H1 (cell line): ENCODE measurements at regions not wholly inside any gene's neighbourhood (a gene's known extent, or its start where the extent isn't known, plus 50 kb on each side); places are given as distances from the start of the nearest gene placed in this dataset.

ENCODE experiments used
- CTCF ChIA-PET: fragments of 300-600 bp; sonication (Branson Sonifier 250); formaldehyde crosslinking; loops from one replicate; lab custom pipeline; 2021; ENCODE audit not compliant: partially characterized antibody; lab: Charles Lee
- POLR2A ChIA-PET: fragments of 300-600 bp; sonication (Branson Sonifier 250); formaldehyde crosslinking; loops from one replicate; lab custom pipeline; 2021; ENCODE audit warnings: inconsistent platforms; ENCODE audit not compliant: partially characterized antibody; lab: Charles Lee
- DNase-seq, 2 experiments: peaks; one replicate each; pipeline versions ENCODE4 v3.0.0 to v3.0.0-alpha.2; 2010 to 2022; ENCODE audit warnings: low spot score in 2 of 2, low read depth in 1 of 2, mixed read lengths in 1 of 2
- FAIRE-seq: peaks from 2 replicates; lab custom pipeline; 2011; peaks lifted over from hg19 to GRCh38; lab: Jason Lieb, UNC
- H2AFZ ChIP-seq: 2 replicates; pipeline ENCODE4 v1.8.1; 2012; ENCODE audit warnings: low read length, inconsistent platforms
- H2AK5ac ChIP-seq: 2 replicates; pipeline ENCODE4 v1.6.1; 2013; ENCODE audit warnings: low read depth, low read length
- H2BK120ac ChIP-seq: replicated peaks from 2 replicates; pipeline ENCODE3; 2013; ENCODE audit warnings: low read depth, low read length, inconsistent platforms
- H2BK12ac ChIP-seq: 2 replicates; pipeline ENCODE4 v1.6.1; 2013; ENCODE audit warnings: low read depth, low read length
- H2BK15ac ChIP-seq: 2 replicates; pipeline ENCODE4 v1.6.1; 2013; ENCODE audit warnings: low read length
- H2BK20ac ChIP-seq: 2 replicates; pipeline ENCODE4 v1.6.1; 2013; ENCODE audit warnings: low read length
- H2BK5ac ChIP-seq: 2 replicates; pipeline ENCODE4 v1.6.1; 2013; ENCODE audit warnings: low read depth, low read length
- H3K14ac ChIP-seq: 2 replicates; pipeline ENCODE4 v1.6.1; 2013; ENCODE audit warnings: inconsistent platforms; ENCODE audit not compliant: insufficient read length
- H3K18ac ChIP-seq: 2 replicates; pipeline ENCODE4 v1.6.1; 2013; ENCODE audit warnings: low read length; ENCODE audit errors: extremely low read depth
- H3K23ac ChIP-seq: 2 replicates; pipeline ENCODE4 v1.6.1; 2013; ENCODE audit warnings: inconsistent platforms; ENCODE audit not compliant: insufficient read length
- H3K23me2 ChIP-seq: 2 replicates; pipeline ENCODE4 v1.6.1; 2013; ENCODE audit warnings: low read depth, low read length
- H3K27ac ChIP-seq: 2 replicates; pipeline ENCODE4 v1.6.1; 2011; ENCODE audit warnings: low read depth, low read length, inconsistent platforms
- H3K27me3 ChIP-seq, 4 experiments: replicated peaks in 1 of 4; 1 replicate in 1 of 4; 2 replicates in 3 of 4; pipeline versions ENCODE4 v1.6.1 to v1.8.1; 2011 to 2013; ENCODE audit warnings: low read length in 3 of 4, mild to moderate bottlenecking in 3 of 4, inconsistent platforms in 2 of 4, mixed read lengths in 2 of 4, moderate library complexity in 1 of 4; ENCODE audit not compliant: control insufficient read depth in 3 of 4, insufficient read depth in 3 of 4; ENCODE audit errors: extremely low read depth in 1 of 4
- H3K36me3 ChIP-seq, 4 experiments: 2 replicates each; pipeline versions ENCODE4 v1.6.1 to v1.8.1; 2011 to 2013; ENCODE audit warnings: mild to moderate bottlenecking in 4 of 4, low read length in 3 of 4, moderate library complexity in 2 of 4, control low read depth in 1 of 4, inconsistent platforms in 1 of 4; ENCODE audit not compliant: insufficient read depth in 4 of 4, control insufficient read depth in 2 of 4
- H3K4ac ChIP-seq: replicated peaks from 2 replicates; pipeline ENCODE3; 2013; ENCODE audit warnings: low read length, low read depth, mixed read lengths, inconsistent platforms; ENCODE audit not compliant: insufficient read length
- H3K4me1 ChIP-seq, 4 experiments: replicated peaks in 1 of 4; 1 replicate in 1 of 4; 2 replicates in 3 of 4; pipeline versions ENCODE4 v1.6.1 to v1.8.1; 2011 to 2013; ENCODE audit warnings: low read length in 3 of 4, inconsistent platforms in 2 of 4, mixed read lengths in 1 of 4; ENCODE audit not compliant: insufficient read depth in 4 of 4, control insufficient read depth in 3 of 4
- H3K4me2 ChIP-seq, 2 experiments: 2 replicates each; pipeline versions ENCODE4 v1.6.1 to v1.8.1; 2011 to 2013; ENCODE audit warnings: low read depth in 2 of 2, low read length in 2 of 2, control low read depth in 1 of 2, inconsistent platforms in 1 of 2, mild to moderate bottlenecking in 1 of 2; ENCODE audit not compliant: insufficient read depth in 1 of 2
- H3K4me3 ChIP-seq, 4 experiments: fragments of 200-600, 300-600 bp in 1 of 4; sonication (generic), shearing (Covaris generic), sonication (Bioruptor Twin) in 1 of 4; 2 replicates each; pipeline versions ENCODE4 v1.5.1 to v1.8.1; 2011 to 2016; ENCODE audit warnings: low read length in 4 of 4, low read depth in 3 of 4, control low read depth in 2 of 4, inconsistent platforms in 2 of 4, mild to moderate bottlenecking in 2 of 4, mixed read lengths in 1 of 4, moderate library complexity in 1 of 4; ENCODE audit not compliant: insufficient read depth in 2 of 4; ENCODE audit errors: extremely low read depth in 1 of 4
- H3K56ac ChIP-seq: replicated peaks from 2 replicates; pipeline ENCODE3; 2013; ENCODE audit warnings: low read depth, mild to moderate bottlenecking, mixed read lengths, low read length, inconsistent platforms; ENCODE audit not compliant: insufficient read length
- H3K79me1 ChIP-seq: 2 replicates; pipeline ENCODE4 v1.6.1; 2013; ENCODE audit warnings: low read depth, low read length, control low read depth
- H3K79me2 ChIP-seq, 2 experiments: 2 replicates each; pipeline versions ENCODE4 v1.6.1 to v1.8.1; 2012 to 2013; ENCODE audit warnings: low read length in 2 of 2, mild to moderate bottlenecking in 2 of 2, inconsistent platforms in 1 of 2; ENCODE audit not compliant: insufficient read depth in 2 of 2, control insufficient read depth in 1 of 2
- H3K9ac ChIP-seq, 4 experiments: replicated peaks in 1 of 4; 1 replicate in 1 of 4; 2 replicates in 3 of 4; pipeline versions ENCODE4 v1.6.1 to v1.8.1; 2011 to 2013; ENCODE audit warnings: low read depth in 3 of 4, low read length in 3 of 4, control low read depth in 2 of 4, mild to moderate bottlenecking in 2 of 4, moderate library complexity in 2 of 4, inconsistent platforms in 1 of 4; ENCODE audit errors: extremely low read depth in 1 of 4
- H3K9me3 ChIP-seq, 2 experiments: 2 replicates each; pipeline versions ENCODE4 v1.6.1 to v1.8.1; 2012 to 2013; ENCODE audit warnings: mild to moderate bottlenecking in 2 of 2, moderate library complexity in 2 of 2, control low read depth in 1 of 2, inconsistent platforms in 1 of 2, low read depth in 1 of 2, low read length in 1 of 2, mixed read lengths in 1 of 2; ENCODE audit not compliant: insufficient read depth in 2 of 2
- H4K20me1 ChIP-seq, 2 experiments: replicated peaks in 1 of 2; 2 replicates each; pipeline versions ENCODE3 to v1.8.1; 2011 to 2013; ENCODE audit warnings: inconsistent platforms in 2 of 2, low read length in 2 of 2, mild to moderate bottlenecking in 1 of 2; ENCODE audit not compliant: insufficient read depth in 2 of 2, control insufficient read depth in 1 of 2
- H4K5ac ChIP-seq: 2 replicates; pipeline ENCODE4 v1.6.1; 2013; ENCODE audit warnings: low read length, low read depth, mixed read lengths, inconsistent platforms; ENCODE audit not compliant: insufficient read length
- H4K8ac ChIP-seq: 2 replicates; pipeline ENCODE4 v1.8.0; 2013; ENCODE audit warnings: mild to moderate bottlenecking, moderate library complexity, low read length, inconsistent platforms; ENCODE audit not compliant: insufficient read depth; ENCODE audit errors: extremely low read depth
- H4K91ac ChIP-seq: replicated peaks from 2 replicates; pipeline ENCODE3; 2013; ENCODE audit warnings: low read length, mixed read lengths, inconsistent platforms; ENCODE audit not compliant: insufficient read length
- BACH1 ChIP-seq: IDR thresholded peaks from 2 replicates; pipeline ENCODE4 v1.6.1; 2012; ENCODE audit warnings: low read length, improper control_type of control experiment
- CEBPB ChIP-seq: IDR thresholded peaks from 2 replicates; pipeline ENCODE4 v1.6.1; 2012; ENCODE audit warnings: low read depth, low read length
- KDM4A ChIP-seq: IDR thresholded peaks from one replicate; pipeline ENCODE4 v1.7.1; 2012; ENCODE audit warnings: low read depth, mild to moderate bottlenecking, moderate library complexity, low read length, inconsistent platforms; ENCODE audit not compliant: severe bottlenecking
- POLR2A ChIP-seq, 2 experiments: IDR thresholded peaks; 1 replicate in 1 of 2; 2 replicates in 1 of 2; pipeline ENCODE4 v1.6.1; 2011; ENCODE audit warnings: low read depth in 2 of 2, low read length in 2 of 2, mild to moderate bottlenecking in 2 of 2; ENCODE audit errors: control extremely low read depth in 1 of 2
- POLR2AphosphoS5 ChIP-seq: IDR thresholded peaks from 2 replicates; pipeline ENCODE4 v1.6.1; 2011; ENCODE audit warnings: low read depth, low read length
- SRF ChIP-seq: IDR thresholded peaks from 2 replicates; pipeline ENCODE4 v1.6.1; 2011; ENCODE audit warnings: mild to moderate bottlenecking, low read depth, low read length, moderate library complexity
- WGBS, 2 experiments: shearing (Covaris generic) in 1 of 2; methylation state at CpG; one replicate each; pipeline versions ENCODE4 v1.1.6 to v1.1.7; 2013 to 2015; ENCODE audit warnings: low lambda C conversion rate in 2 of 2, mixed read lengths in 2 of 2, inconsistent platforms in 1 of 2, low coverage in 1 of 2, missing lambda C conversion rate in 1 of 2; ENCODE audit not compliant: insufficient replicate concordance in 2 of 2, insufficient coverage in 1 of 2, insufficient read length in 1 of 2; ENCODE audit errors: extremely low coverage in 1 of 2, missing lambda C conversion rate in 1 of 2; 5-methylcytosine and 5-hydroxymethylcytosine counted together
- TF ChIP-seq, protein P1 (sequence below), 3 experiments: IDR thresholded peaks; 1 replicate in 2 of 3; 2 replicates in 1 of 3; pipeline versions ENCODE4 v1.5.1 to v1.6.1; 2011; ENCODE audit warnings: low read length in 3 of 3, mild to moderate bottlenecking in 3 of 3, inconsistent platforms in 2 of 3, low read depth in 1 of 3, moderate library complexity in 1 of 3; ENCODE audit not compliant: insufficient read depth in 1 of 3; ENCODE audit errors: control extremely low read depth in 1 of 3
- TF ChIP-seq, protein P2 (sequence below): IDR thresholded peaks from 2 replicates; pipeline ENCODE4 v1.6.1; 2011; ENCODE audit warnings: low read depth, mild to moderate bottlenecking, low read length; ENCODE audit not compliant: insufficient read depth

DNA sequence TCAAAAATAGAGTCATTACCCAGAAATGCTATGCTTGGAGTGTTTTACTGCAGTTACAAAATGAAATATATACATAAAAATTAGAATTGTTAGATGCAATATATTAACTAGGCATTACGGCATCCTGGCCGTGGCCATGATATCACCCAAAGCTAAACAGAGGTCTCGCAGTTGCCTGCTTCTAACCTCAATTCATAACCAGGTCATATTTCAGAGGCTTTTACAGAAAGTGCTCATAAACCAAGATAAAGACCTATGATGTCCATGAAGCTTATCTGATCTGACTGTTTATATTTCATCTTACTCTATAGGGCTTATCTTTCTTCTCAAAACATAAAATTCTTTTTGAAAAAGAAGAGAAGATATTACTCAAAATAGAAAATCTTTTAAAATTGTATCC is 664.5 kb upstream of the SALL1 start:
- H3K14ac ChIP-seq, result no peak overlapping the region
- no peaks in the 10 kb centered on the region for H3K36me3 ChIP-seq
- 59% methylated on average over 3 of the region's 3 CpGs; no CpG with 5 or more reads in 1 of the 2 experiments for WGBS, 2 experiments
- H3K79me1 ChIP-seq, result no peaks in the 10 kb centered on the region
- DNase-seq, result no peak
- H3K4ac ChIP-seq, result no peak overlapping the region
- no peak overlapping the region for H2BK20ac ChIP-seq
- H2BK15ac ChIP-seq, result no peak overlapping the region
- H2AFZ ChIP-seq, result no peak overlapping the region
- no peaks in the 10 kb centered on the region for H3K4me1 ChIP-seq
- H4K5ac ChIP-seq, result no peak overlapping the region
- ChIA-PET CTCF (interaction anchor here (1.5 to 19.0 kb wide), 3 partner anchors 14 to 185 kb away, joined by 3 to 424 read pairs (median 4); no protein-coding TSS in a partner anchor), POLR2A (no interaction called here)
- TF ChIP-seq SRF (no peak), BACH1 (no peak), POLR2AphosphoS5 (no peak), POLR2A (IDR thresholded peaks at IDR 0.05; ENCODE audit: control extremely low read depth in 1 of 2, low read depth in 2 of 2, low read length in 2 of 2) (no peak), CEBPB (no peak), KDM4A (no peak)
- TF ChIP-seq, protein P1, sequence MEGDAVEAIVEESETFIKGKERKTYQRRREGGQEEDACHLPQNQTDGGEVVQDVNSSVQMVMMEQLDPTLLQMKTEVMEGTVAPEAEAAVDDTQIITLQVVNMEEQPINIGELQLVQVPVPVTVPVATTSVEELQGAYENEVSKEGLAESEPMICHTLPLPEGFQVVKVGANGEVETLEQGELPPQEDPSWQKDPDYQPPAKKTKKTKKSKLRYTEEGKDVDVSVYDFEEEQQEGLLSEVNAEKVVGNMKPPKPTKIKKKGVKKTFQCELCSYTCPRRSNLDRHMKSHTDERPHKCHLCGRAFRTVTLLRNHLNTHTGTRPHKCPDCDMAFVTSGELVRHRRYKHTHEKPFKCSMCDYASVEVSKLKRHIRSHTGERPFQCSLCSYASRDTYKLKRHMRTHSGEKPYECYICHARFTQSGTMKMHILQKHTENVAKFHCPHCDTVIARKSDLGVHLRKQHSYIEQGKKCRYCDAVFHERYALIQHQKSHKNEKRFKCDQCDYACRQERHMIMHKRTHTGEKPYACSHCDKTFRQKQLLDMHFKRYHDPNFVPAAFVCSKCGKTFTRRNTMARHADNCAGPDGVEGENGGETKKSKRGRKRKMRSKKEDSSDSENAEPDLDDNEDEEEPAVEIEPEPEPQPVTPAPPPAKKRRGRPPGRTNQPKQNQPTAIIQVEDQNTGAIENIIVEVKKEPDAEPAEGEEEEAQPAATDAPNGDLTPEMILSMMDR (IDR thresholded peaks at IDR 0.05; ENCODE audit: control extremely low read depth in 1 of 3, insufficient read depth in 1 of 3, low read depth in 1 of 3, low read length in 3 of 3), result no peak
- TF ChIP-seq, protein P2, sequence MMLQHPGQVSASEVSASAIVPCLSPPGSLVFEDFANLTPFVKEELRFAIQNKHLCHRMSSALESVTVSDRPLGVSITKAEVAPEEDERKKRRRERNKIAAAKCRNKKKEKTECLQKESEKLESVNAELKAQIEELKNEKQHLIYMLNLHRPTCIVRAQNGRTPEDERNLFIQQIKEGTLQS, result no peak
- H3K27ac ChIP-seq, result no peak overlapping the region
- H3K4me3 ChIP-seq, result no peak overlapping the region
- no peak overlapping the region for H3K23ac ChIP-seq
- H3K56ac ChIP-seq, result no peak overlapping the region
- H3K79me2 ChIP-seq, result no peaks in the 10 kb centered on the region
- no peak overlapping the region for H3K4me2 ChIP-seq
- no peak for FAIRE-seq
- no peak overlapping the region for H3K9ac ChIP-seq
- H4K8ac ChIP-seq, result no peak overlapping the region
- no peaks in the 10 kb centered on the region for H3K27me3 ChIP-seq
- no peak overlapping the region for H2BK5ac ChIP-seq
- no peak overlapping the region for H2BK120ac ChIP-seq
- H2AK5ac ChIP-seq, result no peak overlapping the region
- no peaks in the 10 kb centered on the region for H4K20me1 ChIP-seq
- H3K9me3 ChIP-seq, result no peaks in the 10 kb centered on the region
- H4K91ac ChIP-seq, result no peak overlapping the region
- no peak overlapping the region for H3K18ac ChIP-seq
- no peak overlapping the region for H2BK12ac ChIP-seq
- no peaks in the 10 kb centered on the region for H3K23me2 ChIP-seq
